Lower leg skin (tissue), 3 donors: ENCODE measurements at regions not wholly inside any gene's neighbourhood (a gene's known extent, or its start where the extent isn't known, plus 50 kb on each side); places are given as distances from the start of the nearest gene placed in this dataset.

Source experiments
- CTCF ChIP-seq, 3 donors: fragments of 450-650 bp; IDR thresholded peaks; one replicate each; pipeline ENCODE4 v1.5.1; 2016; ENCODE audit warnings: antibody characterized with exemption in 3 of 3, mild to moderate bottlenecking in 3 of 3, moderate library complexity in 2 of 3
- POLR2A ChIP-seq, 2 donors: fragments of 450-650 bp; IDR thresholded peaks; one replicate each; pipeline ENCODE4 v1.6.1; 2016 to 2017; ENCODE audit warnings: antibody characterized with exemption in 2 of 2, mild to moderate bottlenecking in 1 of 2, moderate library complexity in 1 of 2

- TF ChIP-seq CTCF (IDR thresholded peaks at IDR 0.05) (no peak), POLR2A (IDR thresholded peaks at IDR 0.05) (no peak)
Observed at GRCh38 chr12:100724071-100724470, 70.5 kb upstream of the ANO4 start.
